ENCODE measurements at regions not wholly inside any gene's neighbourhood (a gene's known extent, or its start where the extent isn't known, plus 50 kb on each side); places are given as distances from the start of the nearest gene placed in this dataset.

DNA sequence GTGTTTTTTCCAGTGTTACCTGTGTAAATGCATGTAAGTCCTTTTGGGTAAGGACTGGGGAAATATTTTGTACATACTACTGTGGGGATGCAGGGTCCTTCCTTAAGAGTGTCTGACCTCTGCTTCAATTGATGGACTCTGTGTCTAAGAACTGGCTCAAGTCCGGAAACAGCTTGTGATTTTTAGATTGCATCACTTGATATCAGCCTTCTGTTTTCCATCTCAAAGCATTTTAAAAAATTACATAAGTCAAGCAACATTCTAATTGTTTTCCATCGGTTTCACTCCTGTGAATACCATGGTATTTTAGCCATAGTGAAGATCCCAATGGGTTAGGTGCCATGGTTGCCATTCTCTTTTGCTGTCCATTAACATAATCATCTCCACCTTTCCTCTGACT is 597.6 kb downstream of the SQOR start:
- Histone ChIP-seq H3K4me3 (ENCODE audit: low read depth, low read length, poor library complexity, severe bottlenecking) (no peak overlapping the region), H3K27me3 (replicated peaks; ENCODE audit: insufficient read depth, low read depth, low read length, poor library complexity) (no peaks in the 10 kb centered on the region), H3K9me3 (ENCODE audit: low read depth, low read length, poor library complexity, severe bottlenecking) (no peaks in the 10 kb centered on the region), H3K4me1 (ENCODE audit: insufficient read depth, low read length, poor library complexity, severe bottlenecking) (no peaks in the 10 kb centered on the region), H3K36me3 (ENCODE audit: insufficient read depth, low read length, poor library complexity, severe bottlenecking) (no peaks in the 10 kb centered on the region), H3K27ac (ENCODE audit: low read depth, low read length, poor library complexity, severe bottlenecking) (no peak overlapping the region)
- TF ChIP-seq CTCF (conservative IDR thresholded peaks at IDR 0.05; ENCODE audit: low read depth, low read length) (no peak), EZH2 (IDR thresholded peaks at IDR 0.05; ENCODE audit: borderline replicate concordance, low read depth, low read length, poor library complexity, severe bottlenecking) (no peak)
- POLR2A ChIA-PET (ENCODE audit: low non-redundant PET): no interaction called here
- intact Hi-C loops (cut with micrococcal nuclease; ENCODE audit: unreplicated experiment): no loop called here
- CTCF ChIA-PET: no interaction called here
- no peak for DNase-seq (ENCODE audit: low spot score)
- no TSS peak for BruUV-seq (replicated peaks)

DNA sequence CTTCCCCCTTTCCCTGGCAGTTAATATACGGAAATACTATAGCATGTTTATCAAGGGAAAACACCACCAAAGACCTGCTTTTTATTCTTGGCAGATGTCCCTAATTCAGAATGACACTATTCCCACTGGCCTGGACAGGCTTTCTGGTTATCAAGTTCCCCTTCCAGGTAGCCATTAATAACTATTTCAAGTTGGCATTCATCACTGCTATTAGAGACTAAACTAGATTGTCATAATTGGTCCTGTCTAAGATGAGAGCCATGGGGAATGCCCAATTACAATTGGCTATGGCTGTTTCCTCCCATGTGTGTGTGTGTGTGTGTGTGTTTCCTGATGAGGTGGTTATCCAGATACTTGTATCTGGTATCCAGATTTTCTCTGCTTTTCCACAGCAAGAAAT is 608.1 kb downstream of the SQOR start:
- BruUV-seq (replicated peaks): no TSS peak
- Histone ChIP-seq H3K27me3 (replicated peaks; ENCODE audit: insufficient read depth, low read depth, low read length, poor library complexity) (peaks cover 4% of the 10 kb centered on the region), H3K4me3 (ENCODE audit: low read depth, low read length, poor library complexity, severe bottlenecking) (no peak overlapping the region), H3K27ac (ENCODE audit: low read depth, low read length, poor library complexity, severe bottlenecking) (no peak overlapping the region), H3K4me1 (ENCODE audit: insufficient read depth, low read length, poor library complexity, severe bottlenecking) (no peaks in the 10 kb centered on the region), H3K9me3 (ENCODE audit: low read depth, low read length, poor library complexity, severe bottlenecking) (no peaks in the 10 kb centered on the region), H3K36me3 (ENCODE audit: insufficient read depth, low read length, poor library complexity, severe bottlenecking) (no peaks in the 10 kb centered on the region)
- intact Hi-C loops (cut with micrococcal nuclease; ENCODE audit: unreplicated experiment): no loop called here
- TF ChIP-seq EZH2 (IDR thresholded peaks at IDR 0.05; ENCODE audit: borderline replicate concordance, low read depth, low read length, poor library complexity, severe bottlenecking) (no peak), CTCF (conservative IDR thresholded peaks at IDR 0.05; ENCODE audit: low read depth, low read length) (no peak)
- POLR2A ChIA-PET (ENCODE audit: low non-redundant PET): no interaction called here
- CTCF ChIA-PET: no interaction called here
- no peak for DNase-seq (ENCODE audit: low spot score)

DNA sequence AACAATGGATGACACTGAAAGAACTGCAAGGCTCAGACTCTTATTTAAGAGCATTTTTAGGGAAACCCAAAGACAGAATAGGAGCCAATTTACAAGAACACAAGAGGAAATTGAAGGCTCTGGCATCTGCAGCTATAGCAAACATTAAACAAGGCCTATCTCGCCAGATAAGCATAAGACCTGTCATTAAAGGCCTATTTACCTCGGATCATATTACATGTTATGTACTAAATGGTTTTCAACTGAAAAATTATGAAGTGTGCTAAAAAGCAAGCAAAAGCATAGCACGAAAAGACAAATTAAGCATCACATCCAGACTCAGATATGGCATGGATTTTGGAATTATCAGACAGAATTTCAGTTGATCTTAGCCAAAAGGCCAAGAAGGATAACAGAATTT is 617.1 kb downstream of the SQOR start:
- Histone ChIP-seq H3K4me1 (ENCODE audit: insufficient read depth, low read length, poor library complexity, severe bottlenecking) (no peaks in the 10 kb centered on the region), H3K4me3 (ENCODE audit: low read depth, low read length, poor library complexity, severe bottlenecking) (no peak overlapping the region), H3K27ac (ENCODE audit: low read depth, low read length, poor library complexity, severe bottlenecking) (no peak overlapping the region), H3K27me3 (replicated peaks; ENCODE audit: insufficient read depth, low read depth, low read length, poor library complexity) (no peaks in the 10 kb centered on the region), H3K9me3 (ENCODE audit: low read depth, low read length, poor library complexity, severe bottlenecking) (no peaks in the 10 kb centered on the region), H3K36me3 (ENCODE audit: insufficient read depth, low read length, poor library complexity, severe bottlenecking) (no peaks in the 10 kb centered on the region)
- intact Hi-C loops (cut with micrococcal nuclease; ENCODE audit: unreplicated experiment): no loop called here
- ChIA-PET POLR2A (ENCODE audit: low non-redundant PET) (no interaction called here), CTCF (no interaction called here)
- TF ChIP-seq EZH2 (IDR thresholded peaks at IDR 0.05; ENCODE audit: borderline replicate concordance, low read depth, low read length, poor library complexity, severe bottlenecking): no peak
- no peak for TF ChIP-seq CTCF (conservative IDR thresholded peaks at IDR 0.05; ENCODE audit: low read depth, low read length)
- no peak for DNase-seq (ENCODE audit: low spot score)
- no TSS peak for BruUV-seq (replicated peaks)
